Activated CD8-positive, alpha-beta T cell treated with anti-CD3 and anti-CD28 coated beads for 36 hours (primary cell): ENCODE measurements at regions not wholly inside any gene's neighbourhood (a gene's known extent, or its start where the extent isn't known, plus 50 kb on each side); places are given as distances from the start of the nearest gene placed in this dataset.

ENCODE experiments used
- ATAC-seq: fragments of 200-7000 bp; cut with Tn5 transposase; one replicate; pipeline ENCODE4 v1.10.0; 2021; ENCODE audit warnings: mild to moderate bottlenecking, moderate library complexity
- CTCF ChIA-PET: fragments of 350-600 bp; sonication (Branson Sonifier 250); formaldehyde crosslinking; loops from one replicate; lab custom pipeline; 2021; ENCODE audit warnings: antibody characterized with exemption; lab: Charles Lee
- POLR2A ChIA-PET: fragments of 350-600 bp; sonication (Branson Sonifier 250); formaldehyde crosslinking; loops from one replicate; lab custom pipeline; 2021; ENCODE audit warnings: antibody characterized with exemption; lab: Charles Lee
- DNase-seq: peaks from one replicate; pipeline ENCODE4 v3.0.0-alpha.2; 2020
- H3K27ac Mint-ChIP-seq: one replicate; pipeline ENCODE4 v1.8.0; 2021; ENCODE audit warnings: mild to moderate bottlenecking, mixed read lengths
- H3K27me3 Mint-ChIP-seq: one replicate; pipeline ENCODE4 v1.8.0; 2021; ENCODE audit warnings: mixed read lengths
- H3K36me3 Mint-ChIP-seq: one replicate; pipeline ENCODE4 v1.8.0; 2021; ENCODE audit warnings: low read depth, mixed read lengths
- H3K4me1 Mint-ChIP-seq: one replicate; pipeline ENCODE4 v1.8.0; 2021; ENCODE audit warnings: low read depth, mixed read lengths
- H3K4me3 Mint-ChIP-seq: one replicate; pipeline ENCODE4 v1.8.0; 2021; ENCODE audit warnings: mild to moderate bottlenecking, moderate library complexity, mixed read lengths
- H3K9me3 Mint-ChIP-seq: one replicate; pipeline ENCODE4 v1.8.0; 2021; ENCODE audit warnings: mixed read lengths
- intact Hi-C: fragments of 100-400 bp; cut with micrococcal nuclease; formaldehyde crosslinking; loops from one replicate; pipeline ENCODE4 v1.10.0; 2022
- TF ChIP-seq, protein P1 (sequence below): fragments of 200-600 bp; IDR thresholded peaks from one replicate; pipeline ENCODE4 v1.8.0; 2022; ENCODE audit warnings: antibody characterized with exemption, mild to moderate bottlenecking

DNA sequence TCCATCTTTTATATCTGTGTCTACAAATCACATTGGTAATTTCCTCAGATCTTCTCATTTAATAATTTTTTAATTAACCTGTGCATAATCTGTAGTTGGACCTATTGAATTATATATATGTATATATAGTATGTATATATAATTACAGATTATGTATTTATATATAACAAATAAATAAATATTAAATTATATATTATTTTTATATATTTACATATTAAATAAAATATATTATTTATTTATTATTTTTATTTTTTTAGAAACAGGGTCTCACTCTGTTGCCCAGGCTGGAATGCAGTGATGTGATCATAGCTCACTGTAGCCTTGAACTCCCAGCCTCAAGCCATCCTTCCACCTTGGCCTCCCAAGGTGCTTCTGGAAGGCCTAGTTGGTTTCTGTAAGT, 197.9 kb downstream of the FGF9 start:
- TF ChIP-seq, protein P1, sequence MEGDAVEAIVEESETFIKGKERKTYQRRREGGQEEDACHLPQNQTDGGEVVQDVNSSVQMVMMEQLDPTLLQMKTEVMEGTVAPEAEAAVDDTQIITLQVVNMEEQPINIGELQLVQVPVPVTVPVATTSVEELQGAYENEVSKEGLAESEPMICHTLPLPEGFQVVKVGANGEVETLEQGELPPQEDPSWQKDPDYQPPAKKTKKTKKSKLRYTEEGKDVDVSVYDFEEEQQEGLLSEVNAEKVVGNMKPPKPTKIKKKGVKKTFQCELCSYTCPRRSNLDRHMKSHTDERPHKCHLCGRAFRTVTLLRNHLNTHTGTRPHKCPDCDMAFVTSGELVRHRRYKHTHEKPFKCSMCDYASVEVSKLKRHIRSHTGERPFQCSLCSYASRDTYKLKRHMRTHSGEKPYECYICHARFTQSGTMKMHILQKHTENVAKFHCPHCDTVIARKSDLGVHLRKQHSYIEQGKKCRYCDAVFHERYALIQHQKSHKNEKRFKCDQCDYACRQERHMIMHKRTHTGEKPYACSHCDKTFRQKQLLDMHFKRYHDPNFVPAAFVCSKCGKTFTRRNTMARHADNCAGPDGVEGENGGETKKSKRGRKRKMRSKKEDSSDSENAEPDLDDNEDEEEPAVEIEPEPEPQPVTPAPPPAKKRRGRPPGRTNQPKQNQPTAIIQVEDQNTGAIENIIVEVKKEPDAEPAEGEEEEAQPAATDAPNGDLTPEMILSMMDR, result no peak
- ChIA-PET POLR2A (no interaction called here), CTCF (no interaction called here)
- no peak for DNase-seq
- no peak for ATAC-seq
- Mint-ChIP-seq H3K27ac (no peak overlapping the region), H3K9me3 (no peaks in the 10 kb centered on the region), H3K4me1 (no peaks in the 10 kb centered on the region), H3K27me3 (no peaks in the 10 kb centered on the region), H3K4me3 (no peak overlapping the region), H3K36me3 (no peaks in the 10 kb centered on the region)
- intact Hi-C loops, result no loop called here

DNA sequence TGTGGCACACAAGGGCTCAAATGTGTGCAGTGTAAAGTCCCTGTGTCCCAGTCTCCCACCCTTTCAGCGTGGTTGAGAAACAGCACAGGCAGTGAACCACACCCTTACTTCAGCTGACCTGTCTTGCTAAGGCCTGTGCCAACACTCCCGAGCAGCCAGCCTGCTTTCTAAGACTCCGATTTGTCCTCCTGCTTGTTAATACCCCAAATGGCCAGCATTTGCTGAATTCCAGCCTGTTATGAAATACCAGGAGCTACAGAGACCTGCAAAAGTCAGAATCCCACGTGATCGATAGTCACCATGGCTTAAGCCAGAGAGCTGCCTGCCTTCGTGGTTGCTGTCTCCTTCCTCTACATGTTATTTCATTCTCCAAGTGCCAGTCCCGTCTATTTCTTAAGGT, 200.5 kb downstream of the FGF9 start:
- TF ChIP-seq, protein P1, result no peak
- Mint-ChIP-seq H3K9me3 (no peaks in the 10 kb centered on the region), H3K36me3 (no peaks in the 10 kb centered on the region), H3K4me1 (no peaks in the 10 kb centered on the region), H3K4me3 (no peak overlapping the region), H3K27ac (no peak overlapping the region), H3K27me3 (peaks cover 2% of the 10 kb centered on the region)
- DNase-seq, result no peak
- ChIA-PET POLR2A (no interaction called here), CTCF (no interaction called here)
- intact Hi-C loops, result no loop called here
- no peak for ATAC-seq

DNA sequence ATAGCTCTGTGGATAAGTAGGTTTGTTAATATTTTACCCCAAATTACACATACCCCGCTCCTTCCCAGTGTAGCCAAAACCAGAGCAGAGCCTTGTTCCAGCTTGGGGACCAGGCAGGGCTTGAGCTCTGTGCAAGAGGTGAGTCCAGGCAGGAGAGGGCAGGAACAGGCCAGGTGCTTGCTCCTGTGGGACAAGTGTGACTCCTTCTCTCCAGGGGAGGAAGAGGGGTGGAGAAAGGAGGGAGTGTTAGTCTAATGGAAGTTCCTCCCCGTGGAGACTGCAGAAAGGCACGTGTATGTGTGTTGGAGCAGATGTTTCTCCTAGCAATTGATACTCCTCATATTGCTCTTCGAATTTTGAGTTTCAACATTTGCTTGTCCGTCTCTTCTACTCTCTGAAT, 201.0 kb downstream of the FGF9 start:
- ChIA-PET POLR2A (no interaction called here), CTCF (no interaction called here)
- Mint-ChIP-seq H3K27me3 (peaks cover 2% of the 10 kb centered on the region), H3K4me1 (no peaks in the 10 kb centered on the region), H3K27ac (no peak overlapping the region), H3K9me3 (no peaks in the 10 kb centered on the region), H3K4me3 (no peak overlapping the region), H3K36me3 (no peaks in the 10 kb centered on the region)
- DNase-seq, result no peak
- ATAC-seq, result no peak
- TF ChIP-seq, protein P1, result no peak
- intact Hi-C loops, result no loop called here

DNA sequence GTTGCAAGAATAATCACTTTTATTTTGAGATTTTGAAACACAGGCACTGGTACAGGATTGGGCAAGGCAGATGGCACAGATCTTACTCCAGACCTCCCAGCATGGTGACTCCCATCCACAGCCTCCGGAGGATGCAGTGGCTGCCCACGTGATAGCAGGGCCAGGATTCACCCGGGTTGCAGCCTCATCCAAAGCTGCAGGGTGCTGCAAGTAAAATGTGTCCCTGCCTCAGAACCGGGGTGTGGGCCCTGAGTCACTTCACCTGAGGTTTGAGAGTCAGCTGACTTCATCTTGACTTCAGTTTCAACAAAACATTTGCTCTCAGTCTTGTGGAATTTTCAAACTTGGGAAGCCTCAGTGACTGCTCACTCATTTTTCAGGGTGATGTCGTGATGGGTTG, 201.9 kb downstream of the FGF9 start:
- Mint-ChIP-seq H3K27ac (no peak overlapping the region), H3K4me3 (no peak overlapping the region), H3K9me3 (no peaks in the 10 kb centered on the region), H3K4me1 (no peaks in the 10 kb centered on the region), H3K27me3 (peaks cover 2% of the 10 kb centered on the region), H3K36me3 (no peaks in the 10 kb centered on the region)
- no peak for DNase-seq
- ATAC-seq, result no peak
- POLR2A ChIA-PET, result no interaction called here
- TF ChIP-seq, protein P1, result no peak
- CTCF ChIA-PET, result no interaction called here
- intact Hi-C loops, result no loop called here

DNA sequence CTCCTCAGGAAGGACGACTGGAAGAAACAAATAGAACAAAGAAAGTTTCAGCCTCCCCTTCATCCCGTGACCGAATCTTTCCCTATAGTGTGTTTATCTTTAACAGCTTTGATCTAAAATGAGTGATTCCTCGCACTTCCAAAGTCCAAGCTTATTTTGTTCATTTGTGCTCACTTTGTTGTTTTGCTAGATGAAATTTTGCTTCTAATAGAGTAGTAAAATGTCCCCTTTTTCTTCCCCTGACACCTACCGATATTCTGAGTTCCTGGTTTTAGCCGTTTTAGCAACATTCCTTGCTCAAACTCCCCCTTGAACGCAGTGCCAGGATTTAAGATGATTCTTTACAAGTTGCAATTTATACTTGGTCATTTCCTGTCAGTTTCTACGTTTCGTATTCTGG, 204.2 kb downstream of the FGF9 start:
- Mint-ChIP-seq H3K36me3 (no peaks in the 10 kb centered on the region), H3K4me3 (no peak overlapping the region), H3K27ac (no peak overlapping the region), H3K9me3 (no peaks in the 10 kb centered on the region), H3K4me1 (no peaks in the 10 kb centered on the region), H3K27me3 (peaks cover 2% of the 10 kb centered on the region)
- ChIA-PET POLR2A (no interaction called here), CTCF (no interaction called here)
- DNase-seq (no peak), ATAC-seq (no peak)
- TF ChIP-seq, protein P1, result no peak
- intact Hi-C loops, result no loop called here
